ENCODE measurements at regions not wholly inside any gene's neighbourhood (a gene's known extent, or its start where the extent isn't known, plus 50 kb on each side); places are given as distances from the start of the nearest gene placed in this dataset.

GRCh38 chr10:130982802-130983201, 328.7 kb downstream of the TCERG1L start:
- TF ChIP-seq GATA2 (IDR thresholded peaks at IDR 0.05; ENCODE audit: low read depth, low read length) (no peak), GATA3 (IDR thresholded peaks at IDR 0.05; ENCODE audit: low read depth, low read length) (no peak)

Data from SH-SY5Y (cell line).